SK-N-SH (cell line): ENCODE measurements at regions not wholly inside any gene's neighbourhood (a gene's known extent, or its start where the extent isn't known, plus 50 kb on each side); places are given as distances from the start of the nearest gene placed in this dataset.

ENCODE experiments used
- CTCF ChIA-PET: fragments of 300-600, 350-600 bp; formaldehyde crosslinking; extraction: SDS; loops from one replicate; lab custom pipeline; 2021; lab: Yijun Ruan, JAX
- POLR2A ChIA-PET: fragments of 350-600 bp; sonication (Branson Sonifier 250); formaldehyde crosslinking; extraction: SDS; loops from one replicate; lab custom pipeline; 2020; ENCODE audit warnings: antibody characterized with exemption, inconsistent platforms; lab: Yijun Ruan, JAX
- DNase-seq: peaks from one replicate; pipeline ENCODE4 v3.0.0; 2012
- H2AFZ ChIP-seq: fragments of 200-600 bp; sonication (generic); 2 replicates; pipeline ENCODE4 v1.8.1; 2016; ENCODE audit warnings: antibody characterized with exemption, mild to moderate bottlenecking, low read depth
- H3F3A ChIP-seq: fragments of 200-600 bp; sonication (generic); replicated peaks from 2 replicates; pipeline ENCODE3; 2016; ENCODE audit warnings: antibody characterized with exemption, mild to moderate bottlenecking; ENCODE audit not compliant: insufficient read depth
- H3K27ac ChIP-seq, 2 experiments: fragments of 200-500 bp in 1 of 2; fragments of 200-600 bp in 1 of 2; sonication (Bioruptor generic) in 1 of 2; sonication (generic), shearing (Covaris generic) in 1 of 2; 2 replicates each; pipeline versions ENCODE4 v1.5.1 to v1.6.1; 2014 to 2016; ENCODE audit warnings: low read depth in 2 of 2, inconsistent platforms in 1 of 2, low read length in 1 of 2, mild to moderate bottlenecking in 1 of 2, mixed read lengths in 1 of 2
- H3K27me3 ChIP-seq: fragments of 200-600 bp; sonication (generic), shearing (Covaris generic); 2 replicates; pipeline ENCODE4 v1.6.1; 2016; ENCODE audit warnings: mixed run types; ENCODE audit not compliant: insufficient read depth
- H3K36me3 ChIP-seq, 2 experiments: fragments of 200-500 bp in 1 of 2; fragments of 200-600 bp in 1 of 2; sonication (Bioruptor generic) in 1 of 2; sonication (generic) in 1 of 2; replicated peaks in 1 of 2; 2 replicates each; pipeline versions ENCODE3 to v1.5.1; 2014 to 2016; ENCODE audit warnings: low read length in 1 of 2, mild to moderate bottlenecking in 1 of 2; ENCODE audit not compliant: insufficient read depth in 2 of 2, control insufficient read depth in 1 of 2
- H3K4me1 ChIP-seq, 2 experiments: fragments of 200-500 bp in 1 of 2; fragments of 200-600 bp in 1 of 2; sonication (Bioruptor generic) in 1 of 2; sonication (generic), shearing (Covaris generic) in 1 of 2; 2 replicates each; pipeline versions ENCODE4 v1.5.1 to v1.6.1; 2014 to 2016; ENCODE audit warnings: low read depth in 1 of 2, low read length in 1 of 2, mixed run types in 1 of 2; ENCODE audit not compliant: insufficient read depth in 2 of 2, control insufficient read depth in 1 of 2
- H3K4me2 ChIP-seq: fragments of 200-600 bp; sonication (generic), shearing (Covaris generic); 2 replicates; pipeline ENCODE4 v1.6.1; 2017; ENCODE audit warnings: mixed run types
- H3K4me3 ChIP-seq, 2 experiments: fragments of 200-500 bp in 1 of 2; fragments of 200-600 bp in 1 of 2; sonication (Bioruptor generic) in 1 of 2; sonication (generic), shearing (Covaris generic) in 1 of 2; 2 replicates each; pipeline versions ENCODE4 v1.5.1 to v1.8.1; 2014 to 2016; ENCODE audit warnings: low read depth in 2 of 2, inconsistent platforms in 1 of 2, low read length in 1 of 2, mild to moderate bottlenecking in 1 of 2, mixed read lengths in 1 of 2, moderate library complexity in 1 of 2
- H3K79me2 ChIP-seq: fragments of 200-600 bp; sonication (generic); 2 replicates; pipeline ENCODE4 v1.8.1; 2017; ENCODE audit warnings: mild to moderate bottlenecking; ENCODE audit not compliant: insufficient read depth
- H3K9ac ChIP-seq: fragments of 200-600 bp; sonication (generic); 2 replicates; pipeline ENCODE4 v1.6.1; 2017; ENCODE audit warnings: mixed run types
- H3K9me2 ChIP-seq: fragments of 200-600 bp; sonication (generic); 2 replicates; pipeline ENCODE4 v1.6.1; 2017; ENCODE audit warnings: mixed run types
- H3K9me3 ChIP-seq: fragments of 200-600 bp; sonication (generic); 2 replicates; pipeline ENCODE4 v1.6.1; 2017; ENCODE audit warnings: mixed run types, mild to moderate bottlenecking, moderate library complexity
- H4K20me1 ChIP-seq: fragments of 200-600 bp; sonication (generic); 2 replicates; pipeline ENCODE4 v1.6.1; 2017; ENCODE audit warnings: mild to moderate bottlenecking, mixed run types; ENCODE audit not compliant: insufficient read depth
- CHD2 ChIP-seq: fragments of 150-350 bp; IDR thresholded peaks from 2 replicates; pipeline ENCODE4 v1.6.1; 2018; ENCODE audit warnings: low read length; ENCODE audit not compliant: partially characterized antibody
- EP300 ChIP-seq, 2 experiments: IDR thresholded peaks; 2 replicates each; pipeline versions ENCODE4 v1.4.0 to v1.6.1; 2012; ENCODE audit warnings: borderline replicate concordance in 1 of 2, low read depth in 1 of 2, low read length in 1 of 2
- FOSL2 ChIP-seq: IDR thresholded peaks from 2 replicates; pipeline ENCODE4 v1.4.0; 2012; ENCODE audit warnings: low read depth, mild to moderate bottlenecking, moderate library complexity, borderline replicate concordance
- GATA2 ChIP-seq: sonication (generic); formaldehyde crosslinking; IDR thresholded peaks from 2 replicates; pipeline ENCODE4 v1.5.0; 2020; ENCODE audit warnings: mild to moderate bottlenecking, missing genetic modification reagents
- RCOR1 ChIP-seq: fragments of 150-350 bp; IDR thresholded peaks from 2 replicates; pipeline ENCODE4 v1.6.1; 2017; ENCODE audit warnings: antibody characterized with exemption, low read length
- SIN3A ChIP-seq: IDR thresholded peaks from 2 replicates; pipeline ENCODE4 v1.6.1; 2012; ENCODE audit warnings: low read depth, mild to moderate bottlenecking, low read length, moderate library complexity, borderline replicate concordance
- WGBS: methylation state at CpG from one replicate; pipeline ENCODE4 v1.1.6; 2017; ENCODE audit warnings: low lambda C conversion rate; 5-methylcytosine and 5-hydroxymethylcytosine counted together
- TF ChIP-seq, protein P1 (sequence below): IDR thresholded peaks from 2 replicates; pipeline ENCODE4 v1.4.0; 2012; ENCODE audit warnings: low read depth, borderline replicate concordance
- TF ChIP-seq, protein P2 (sequence below): fragments of 150-350 bp; IDR thresholded peaks from 2 replicates; pipeline ENCODE4 v1.6.1; 2016; ENCODE audit warnings: mild to moderate bottlenecking, low read depth, low read length
- TF ChIP-seq, protein P3 (sequence below): fragments of 200-600 bp; sonication (generic); IDR thresholded peaks from 2 replicates; pipeline ENCODE4 v1.6.1; 2017; ENCODE audit warnings: antibody characterized with exemption, mild to moderate bottlenecking, moderate library complexity

DNA sequence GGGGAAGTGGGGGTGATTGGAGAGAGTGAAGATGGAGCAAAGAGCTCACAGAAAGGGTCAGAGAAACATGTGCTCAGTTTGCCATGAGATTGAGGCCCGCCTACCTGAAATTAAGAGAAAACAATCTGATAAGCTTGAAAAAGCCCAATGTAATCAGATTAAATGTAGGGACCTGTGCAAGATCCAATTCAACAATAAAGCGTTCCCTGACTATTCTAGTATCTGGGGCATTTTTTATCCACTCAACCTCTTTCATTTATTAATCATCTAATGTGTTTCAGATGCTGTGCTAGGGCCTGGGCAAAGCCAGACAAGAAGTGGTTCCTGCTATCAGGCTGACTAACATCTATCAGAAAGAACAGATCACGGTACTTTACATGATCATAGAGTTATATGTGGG is 238.4 kb upstream of the MYO3A start:
- no peak overlapping the region; a peak in 1 of 4 replicates for H3K27ac ChIP-seq
- H3K4me1 ChIP-seq = peaks cover 0 to 8% of the 10 kb centered on the region in 2 experiments; a peak in 1 of 4 replicates
- TF ChIP-seq GATA2 = peak; percentile 62
- peak in 1 of 2 experiments; percentile 68; a peak in 2 of 4 replicates for TF ChIP-seq EP300 (IDR thresholded peaks at IDR 0.05; ENCODE audit: borderline replicate concordance in 1 of 2, low read depth in 1 of 2, low read length in 1 of 2)
- TF ChIP-seq, protein P1, sequence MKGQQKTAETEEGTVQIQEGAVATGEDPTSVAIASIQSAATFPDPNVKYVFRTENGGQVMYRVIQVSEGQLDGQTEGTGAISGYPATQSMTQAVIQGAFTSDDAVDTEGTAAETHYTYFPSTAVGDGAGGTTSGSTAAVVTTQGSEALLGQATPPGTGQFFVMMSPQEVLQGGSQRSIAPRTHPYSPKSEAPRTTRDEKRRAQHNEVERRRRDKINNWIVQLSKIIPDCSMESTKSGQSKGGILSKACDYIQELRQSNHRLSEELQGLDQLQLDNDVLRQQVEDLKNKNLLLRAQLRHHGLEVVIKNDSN = no peak
- peak; percentile 69; the same call in 1 of the 2 replicates for TF ChIP-seq RCOR1
- TF ChIP-seq CHD2 = peak; percentile 34
- peak; percentile 34 for DNase-seq
- no peaks in the 10 kb centered on the region for H3F3A ChIP-seq
- H2AFZ ChIP-seq = no peak overlapping the region
- H3K9me3 ChIP-seq = no peaks in the 10 kb centered on the region
- H3K27me3 ChIP-seq = no peaks in the 10 kb centered on the region
- H3K4me3 ChIP-seq = no peak overlapping the region
- 10% methylated on average over 3 of the region's 3 CpGs for WGBS
- no peaks in the 10 kb centered on the region for H3K79me2 ChIP-seq
- CTCF ChIA-PET = interaction anchor here (1.5 kb wide), 1 partner anchor 81 kb away, joined by 3 read pairs; no protein-coding TSS in a partner anchor
- H3K9me2 ChIP-seq = no peaks in the 10 kb centered on the region
- no peak overlapping the region for H3K4me2 ChIP-seq
- POLR2A ChIA-PET = interaction anchor here (1.1 kb wide), 1 partner anchor 679 kb away, joined by 3 read pairs; the partner anchor contains the start of genes ENKUR and THNSL1
- no peaks in the 10 kb centered on the region for H3K36me3 ChIP-seq
- no peaks in the 10 kb centered on the region for H4K20me1 ChIP-seq
- H3K9ac ChIP-seq = no peak overlapping the region

DNA sequence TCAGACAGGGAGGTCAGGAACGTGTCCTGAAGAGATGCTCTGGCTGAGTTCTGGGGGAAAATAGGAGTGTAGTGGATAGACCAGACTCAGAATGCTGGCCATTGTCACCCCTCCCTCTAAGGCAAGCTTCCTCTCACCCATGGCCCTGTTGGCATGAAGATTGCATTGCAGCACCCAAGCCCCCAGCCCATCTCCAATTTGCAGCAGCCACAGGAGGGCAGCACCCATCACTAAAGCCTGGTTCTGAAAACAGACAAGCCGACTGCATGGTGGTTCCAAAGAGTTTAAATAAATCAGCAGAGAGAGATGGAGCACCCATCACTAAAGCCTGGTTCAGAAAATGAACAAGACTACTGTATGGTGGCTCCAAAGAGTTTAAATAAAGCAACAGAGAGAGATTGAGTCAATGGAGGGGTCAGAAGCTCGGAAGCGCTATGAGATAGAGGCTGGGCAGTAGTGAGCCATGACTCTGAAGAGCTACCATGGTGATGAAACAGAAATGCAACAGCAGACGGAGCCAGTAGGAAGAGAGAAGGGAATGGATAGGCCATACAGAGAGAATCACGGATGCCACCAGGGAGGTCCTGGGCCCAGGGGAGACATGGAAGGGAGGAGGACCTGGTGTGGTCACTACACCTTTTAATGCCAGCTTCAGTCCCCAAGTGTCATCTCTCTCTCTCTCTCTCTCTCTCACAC is 237.9 kb upstream of the MYO3A start:
- Histone ChIP-seq H3F3A (no peaks in the 10 kb centered on the region), H3K27me3 (no peaks in the 10 kb centered on the region), H3K36me3 (no peaks in the 10 kb centered on the region), H3K9me2 (no peaks in the 10 kb centered on the region), H3K4me3 (no peak overlapping the region), H3K4me2 (no peak overlapping the region), H3K27ac (no peak overlapping the region; a peak in 1 of 4 replicates), H4K20me1 (no peaks in the 10 kb centered on the region), H3K9ac (no peak overlapping the region), H3K4me1 (peaks cover 0 to 8% of the 10 kb centered on the region in 2 experiments; a peak in 1 of 4 replicates), H3K9me3 (no peaks in the 10 kb centered on the region), H2AFZ (no peak overlapping the region), H3K79me2 (no peaks in the 10 kb centered on the region)
- ChIA-PET POLR2A (interaction anchor here (1.1 kb wide), 1 partner anchor 680 kb away, joined by 3 read pairs; the partner anchor contains the start of genes ENKUR and THNSL1), CTCF (interaction anchor here (0.9 to 1.5 kb wide), 4 partner anchors 12 to 80 kb away, joined by 3 to 5 read pairs (median 4); no protein-coding TSS in a partner anchor)
- peak; percentile 34 for DNase-seq
- TF ChIP-seq FOSL2 = no peak
- TF ChIP-seq, protein P2, sequence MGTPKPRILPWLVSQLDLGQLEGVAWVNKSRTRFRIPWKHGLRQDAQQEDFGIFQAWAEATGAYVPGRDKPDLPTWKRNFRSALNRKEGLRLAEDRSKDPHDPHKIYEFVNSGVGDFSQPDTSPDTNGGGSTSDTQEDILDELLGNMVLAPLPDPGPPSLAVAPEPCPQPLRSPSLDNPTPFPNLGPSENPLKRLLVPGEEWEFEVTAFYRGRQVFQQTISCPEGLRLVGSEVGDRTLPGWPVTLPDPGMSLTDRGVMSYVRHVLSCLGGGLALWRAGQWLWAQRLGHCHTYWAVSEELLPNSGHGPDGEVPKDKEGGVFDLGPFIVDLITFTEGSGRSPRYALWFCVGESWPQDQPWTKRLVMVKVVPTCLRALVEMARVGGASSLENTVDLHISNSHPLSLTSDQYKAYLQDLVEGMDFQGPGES = no peak
- no peak for TF ChIP-seq CHD2
- TF ChIP-seq SIN3A = no peak
- TF ChIP-seq, protein P3, sequence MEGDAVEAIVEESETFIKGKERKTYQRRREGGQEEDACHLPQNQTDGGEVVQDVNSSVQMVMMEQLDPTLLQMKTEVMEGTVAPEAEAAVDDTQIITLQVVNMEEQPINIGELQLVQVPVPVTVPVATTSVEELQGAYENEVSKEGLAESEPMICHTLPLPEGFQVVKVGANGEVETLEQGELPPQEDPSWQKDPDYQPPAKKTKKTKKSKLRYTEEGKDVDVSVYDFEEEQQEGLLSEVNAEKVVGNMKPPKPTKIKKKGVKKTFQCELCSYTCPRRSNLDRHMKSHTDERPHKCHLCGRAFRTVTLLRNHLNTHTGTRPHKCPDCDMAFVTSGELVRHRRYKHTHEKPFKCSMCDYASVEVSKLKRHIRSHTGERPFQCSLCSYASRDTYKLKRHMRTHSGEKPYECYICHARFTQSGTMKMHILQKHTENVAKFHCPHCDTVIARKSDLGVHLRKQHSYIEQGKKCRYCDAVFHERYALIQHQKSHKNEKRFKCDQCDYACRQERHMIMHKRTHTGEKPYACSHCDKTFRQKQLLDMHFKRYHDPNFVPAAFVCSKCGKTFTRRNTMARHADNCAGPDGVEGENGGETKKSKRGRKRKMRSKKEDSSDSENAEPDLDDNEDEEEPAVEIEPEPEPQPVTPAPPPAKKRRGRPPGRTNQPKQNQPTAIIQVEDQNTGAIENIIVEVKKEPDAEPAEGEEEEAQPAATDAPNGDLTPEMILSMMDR = no peak
- 48% methylated on average over 6 of the region's 6 CpGs for WGBS
